ENCODE measurements at regions not wholly inside any gene's neighbourhood (a gene's known extent, or its start where the extent isn't known, plus 50 kb on each side); places are given as distances from the start of the nearest gene placed in this dataset.

GRCh38 chr4:125641611-125642010 lies 326.9 kb downstream of the FAT4 start:
- TF ChIP-seq, protein P1, sequence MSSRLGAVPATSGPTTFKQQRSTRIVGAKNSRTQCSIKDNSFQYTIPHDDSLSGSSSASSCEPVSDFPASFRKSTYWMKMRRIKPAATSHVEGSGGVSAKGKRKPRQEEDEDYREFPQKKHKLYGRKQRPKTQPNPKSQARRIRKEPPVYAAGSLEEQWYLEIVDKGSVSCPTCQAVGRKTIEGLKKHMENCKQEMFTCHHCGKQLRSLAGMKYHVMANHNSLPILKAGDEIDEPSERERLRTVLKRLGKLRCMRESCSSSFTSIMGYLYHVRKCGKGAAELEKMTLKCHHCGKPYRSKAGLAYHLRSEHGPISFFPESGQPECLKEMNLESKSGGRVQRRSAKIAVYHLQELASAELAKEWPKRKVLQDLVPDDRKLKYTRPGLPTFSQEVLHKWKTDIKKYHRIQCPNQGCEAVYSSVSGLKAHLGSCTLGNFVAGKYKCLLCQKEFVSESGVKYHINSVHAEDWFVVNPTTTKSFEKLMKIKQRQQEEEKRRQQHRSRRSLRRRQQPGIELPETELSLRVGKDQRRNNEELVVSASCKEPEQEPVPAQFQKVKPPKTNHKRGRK (CRISPR knock-in tag; IDR thresholded peaks at IDR 0.05; ENCODE audit: borderline replicate concordance), result no peak
- TF ChIP-seq JAZF1 (CRISPR knock-in tag; IDR thresholded peaks at IDR 0.05) (no peak), MAX (CRISPR knock-in tag; IDR thresholded peaks at IDR 0.05) (no peak), FOXK1 (CRISPR knock-in tag; IDR thresholded peaks at IDR 0.05) (no peak), KAT7 (CRISPR knock-in tag; IDR thresholded peaks at IDR 0.05; ENCODE audit: borderline replicate concordance) (no peak), MXD4 (CRISPR knock-in tag; IDR thresholded peaks at IDR 0.05; ENCODE audit: borderline replicate concordance) (no peak)
- TF ChIP-seq, protein P2, sequence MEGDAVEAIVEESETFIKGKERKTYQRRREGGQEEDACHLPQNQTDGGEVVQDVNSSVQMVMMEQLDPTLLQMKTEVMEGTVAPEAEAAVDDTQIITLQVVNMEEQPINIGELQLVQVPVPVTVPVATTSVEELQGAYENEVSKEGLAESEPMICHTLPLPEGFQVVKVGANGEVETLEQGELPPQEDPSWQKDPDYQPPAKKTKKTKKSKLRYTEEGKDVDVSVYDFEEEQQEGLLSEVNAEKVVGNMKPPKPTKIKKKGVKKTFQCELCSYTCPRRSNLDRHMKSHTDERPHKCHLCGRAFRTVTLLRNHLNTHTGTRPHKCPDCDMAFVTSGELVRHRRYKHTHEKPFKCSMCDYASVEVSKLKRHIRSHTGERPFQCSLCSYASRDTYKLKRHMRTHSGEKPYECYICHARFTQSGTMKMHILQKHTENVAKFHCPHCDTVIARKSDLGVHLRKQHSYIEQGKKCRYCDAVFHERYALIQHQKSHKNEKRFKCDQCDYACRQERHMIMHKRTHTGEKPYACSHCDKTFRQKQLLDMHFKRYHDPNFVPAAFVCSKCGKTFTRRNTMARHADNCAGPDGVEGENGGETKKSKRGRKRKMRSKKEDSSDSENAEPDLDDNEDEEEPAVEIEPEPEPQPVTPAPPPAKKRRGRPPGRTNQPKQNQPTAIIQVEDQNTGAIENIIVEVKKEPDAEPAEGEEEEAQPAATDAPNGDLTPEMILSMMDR (IDR thresholded peaks at IDR 0.05), result no peak
- TF ChIP-seq, protein P3, sequence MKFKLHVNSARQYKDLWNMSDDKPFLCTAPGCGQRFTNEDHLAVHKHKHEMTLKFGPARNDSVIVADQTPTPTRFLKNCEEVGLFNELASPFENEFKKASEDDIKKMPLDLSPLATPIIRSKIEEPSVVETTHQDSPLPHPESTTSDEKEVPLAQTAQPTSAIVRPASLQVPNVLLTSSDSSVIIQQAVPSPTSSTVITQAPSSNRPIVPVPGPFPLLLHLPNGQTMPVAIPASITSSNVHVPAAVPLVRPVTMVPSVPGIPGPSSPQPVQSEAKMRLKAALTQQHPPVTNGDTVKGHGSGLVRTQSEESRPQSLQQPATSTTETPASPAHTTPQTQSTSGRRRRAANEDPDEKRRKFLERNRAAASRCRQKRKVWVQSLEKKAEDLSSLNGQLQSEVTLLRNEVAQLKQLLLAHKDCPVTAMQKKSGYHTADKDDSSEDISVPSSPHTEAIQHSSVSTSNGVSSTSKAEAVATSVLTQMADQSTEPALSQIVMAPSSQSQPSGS (CRISPR knock-in tag; IDR thresholded peaks at IDR 0.05; ENCODE audit: borderline replicate concordance, low read depth), result no peak
